SU-DHL-6 (cell line): ENCODE measurements at regions not wholly inside any gene's neighbourhood (a gene's known extent, or its start where the extent isn't known, plus 50 kb on each side); places are given as distances from the start of the nearest gene placed in this dataset.

Experiments used
- CTCF ChIP-seq: fragments of 200-600 bp; sonication (generic); IDR thresholded peaks from one replicate; pipeline ENCODE4 v1.5.1; 2017; ENCODE audit warnings: antibody characterized with exemption, mild to moderate bottlenecking, low read length, moderate library complexity; ENCODE audit not compliant: insufficient read depth, poor library complexity, severe bottlenecking
- EZH2phosphoT487 ChIP-seq: fragments of 200-600 bp; sonication (generic), shearing (Covaris generic); conservative IDR thresholded peaks from 2 replicates; pipeline ENCODE4 v1.6.1; 2018; ENCODE audit warnings: mild to moderate bottlenecking, antibody characterized with exemption, low read length, moderate library complexity, mixed read lengths

- no peak for TF ChIP-seq CTCF
- TF ChIP-seq EZH2phosphoT487, result no peak
Observed at GRCh38 chr9:26171691-26172090, 493.4 kb upstream of the TUSC1 start.
